Astrocyte of the spinal cord (primary cell): ENCODE measurements at regions not wholly inside any gene's neighbourhood (a gene's known extent, or its start where the extent isn't known, plus 50 kb on each side); places are given as distances from the start of the nearest gene placed in this dataset.

Experiments
- DNase-seq: peaks from one replicate; pipeline ENCODE4 v3.0.0; 2011; ENCODE audit warnings: low read depth, low spot score
- H3K4me3 ChIP-seq: 2 replicates; pipeline ENCODE4 v1.5.1; 2011; ENCODE audit warnings: low read depth, mild to moderate bottlenecking, low read length, moderate library complexity
- in situ Hi-C: cut with HindIII; loops from 2 replicates; pipeline ENCODE4 v1.10.0; 2017; ENCODE audit warnings: low sequenced_read_pairs
- TF ChIP-seq, protein P1 (sequence below): IDR thresholded peaks from 2 replicates; pipeline ENCODE4 v1.5.1; 2012; ENCODE audit warnings: low read depth, mild to moderate bottlenecking, low read length, inconsistent platforms

DNA sequence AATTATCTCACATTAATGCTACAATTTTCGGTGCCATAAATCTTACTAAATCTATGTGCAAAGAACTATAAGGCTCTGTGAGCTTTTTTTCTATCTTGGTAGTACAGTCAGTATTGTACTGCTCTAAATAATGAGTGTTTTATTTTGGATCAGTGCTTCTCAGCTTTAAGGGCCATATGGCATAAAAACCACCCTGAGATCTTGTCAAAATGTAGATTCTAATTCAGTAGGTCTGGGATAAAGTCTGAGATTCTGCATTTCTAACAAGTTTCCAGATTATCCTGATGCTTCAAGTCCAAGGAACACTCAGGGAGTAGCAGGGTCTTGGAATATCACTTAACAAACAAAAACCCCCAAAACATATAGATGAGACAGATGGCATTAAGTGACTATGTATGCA lies 486.5 kb downstream of the GRXCR1 start:
- no peak for DNase-seq
- no peak overlapping the region for H3K4me3 ChIP-seq
- TF ChIP-seq, protein P1, sequence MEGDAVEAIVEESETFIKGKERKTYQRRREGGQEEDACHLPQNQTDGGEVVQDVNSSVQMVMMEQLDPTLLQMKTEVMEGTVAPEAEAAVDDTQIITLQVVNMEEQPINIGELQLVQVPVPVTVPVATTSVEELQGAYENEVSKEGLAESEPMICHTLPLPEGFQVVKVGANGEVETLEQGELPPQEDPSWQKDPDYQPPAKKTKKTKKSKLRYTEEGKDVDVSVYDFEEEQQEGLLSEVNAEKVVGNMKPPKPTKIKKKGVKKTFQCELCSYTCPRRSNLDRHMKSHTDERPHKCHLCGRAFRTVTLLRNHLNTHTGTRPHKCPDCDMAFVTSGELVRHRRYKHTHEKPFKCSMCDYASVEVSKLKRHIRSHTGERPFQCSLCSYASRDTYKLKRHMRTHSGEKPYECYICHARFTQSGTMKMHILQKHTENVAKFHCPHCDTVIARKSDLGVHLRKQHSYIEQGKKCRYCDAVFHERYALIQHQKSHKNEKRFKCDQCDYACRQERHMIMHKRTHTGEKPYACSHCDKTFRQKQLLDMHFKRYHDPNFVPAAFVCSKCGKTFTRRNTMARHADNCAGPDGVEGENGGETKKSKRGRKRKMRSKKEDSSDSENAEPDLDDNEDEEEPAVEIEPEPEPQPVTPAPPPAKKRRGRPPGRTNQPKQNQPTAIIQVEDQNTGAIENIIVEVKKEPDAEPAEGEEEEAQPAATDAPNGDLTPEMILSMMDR: no peak
- in situ Hi-C loops: no loop called here

DNA sequence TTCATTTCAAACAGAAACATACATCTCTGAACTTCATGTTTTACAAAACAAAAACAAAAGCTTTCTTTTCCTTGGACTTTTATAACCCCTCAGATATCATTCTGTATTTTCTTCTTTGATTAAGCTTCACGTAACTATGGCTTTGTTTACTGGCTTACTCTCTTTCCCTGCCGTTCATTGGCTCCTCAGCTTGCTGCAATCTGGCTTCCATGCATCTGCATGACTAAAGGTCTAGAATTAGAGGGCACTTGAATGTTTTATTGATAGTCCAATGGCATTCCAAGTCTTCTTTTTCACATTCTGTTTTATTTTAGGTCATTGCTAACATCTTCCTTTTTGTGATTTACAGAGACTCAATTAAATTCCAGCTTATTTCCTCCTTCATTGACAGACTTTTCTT lies 487.6 kb downstream of the GRXCR1 start:
- DNase-seq: no peak
- TF ChIP-seq, protein P1: no peak
- in situ Hi-C loops: no loop called here
- no peak overlapping the region for H3K4me3 ChIP-seq

DNA sequence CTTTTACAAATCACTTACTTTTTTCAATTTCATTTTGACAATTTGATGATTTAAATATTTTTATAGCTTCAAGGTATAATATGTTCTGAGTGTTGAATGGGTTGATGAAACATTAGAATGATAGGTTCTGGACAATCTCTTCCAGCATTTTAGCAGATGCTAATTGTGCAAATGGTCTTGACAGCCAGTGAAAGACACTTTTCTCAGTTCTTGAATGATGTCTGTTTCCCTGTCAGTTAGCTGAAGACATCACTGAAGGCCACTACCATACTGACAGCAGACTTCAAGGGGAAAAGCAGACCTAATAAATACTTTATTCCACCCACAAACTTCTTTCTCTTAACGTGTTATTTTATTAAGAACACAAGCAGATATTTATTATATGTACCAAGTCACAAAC lies 498.6 kb downstream of the GRXCR1 start:
- H3K4me3 ChIP-seq: no peak overlapping the region
- in situ Hi-C loops: no loop called here
- TF ChIP-seq, protein P1: no peak
- no peak for DNase-seq

DNA sequence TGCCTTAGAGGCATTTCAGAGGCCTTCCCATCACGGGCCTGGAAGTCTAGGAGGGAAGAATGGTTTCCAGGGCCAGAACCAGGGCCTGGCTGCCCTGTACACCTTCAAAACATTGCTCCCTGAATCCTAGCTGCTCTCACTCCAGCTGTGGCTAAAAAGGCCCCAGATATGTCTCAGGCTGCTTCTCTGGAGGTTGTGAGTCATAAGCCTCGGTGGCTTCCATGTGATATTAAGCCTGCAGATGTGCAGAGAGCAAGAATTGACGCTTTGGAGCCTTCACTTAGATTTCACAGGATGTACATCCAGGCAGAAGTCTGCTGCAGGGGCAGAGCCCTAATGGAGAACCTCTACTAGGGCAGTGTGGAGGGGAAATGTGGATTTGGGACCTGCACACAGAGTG lies 502.5 kb downstream of the GRXCR1 start:
- no peak overlapping the region for H3K4me3 ChIP-seq
- in situ Hi-C loops: no loop called here
- TF ChIP-seq, protein P1: no peak
- peak; percentile 31 for DNase-seq

DNA sequence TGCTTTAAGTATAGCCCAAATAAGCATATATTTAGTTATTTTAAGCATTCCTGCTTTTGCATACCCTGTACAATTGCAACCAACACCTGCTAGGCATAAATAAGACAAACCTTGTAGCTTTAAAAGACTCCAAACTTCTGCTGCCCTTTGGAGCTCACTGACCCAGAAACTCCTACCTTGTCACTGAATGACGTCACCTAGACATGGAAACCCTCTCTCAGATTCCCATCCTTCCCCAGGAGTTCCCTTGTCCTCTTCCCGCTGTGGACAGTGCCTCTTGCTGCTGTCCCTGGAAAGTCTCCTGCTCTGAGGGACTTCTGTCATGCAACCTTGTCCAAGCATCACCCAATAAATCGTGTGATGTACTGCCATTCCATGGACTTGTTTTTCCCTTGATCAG lies 507.2 kb downstream of the GRXCR1 start:
- in situ Hi-C loops: no loop called here
- H3K4me3 ChIP-seq: no peak overlapping the region
- TF ChIP-seq, protein P1: no peak
- DNase-seq: no peak

DNA sequence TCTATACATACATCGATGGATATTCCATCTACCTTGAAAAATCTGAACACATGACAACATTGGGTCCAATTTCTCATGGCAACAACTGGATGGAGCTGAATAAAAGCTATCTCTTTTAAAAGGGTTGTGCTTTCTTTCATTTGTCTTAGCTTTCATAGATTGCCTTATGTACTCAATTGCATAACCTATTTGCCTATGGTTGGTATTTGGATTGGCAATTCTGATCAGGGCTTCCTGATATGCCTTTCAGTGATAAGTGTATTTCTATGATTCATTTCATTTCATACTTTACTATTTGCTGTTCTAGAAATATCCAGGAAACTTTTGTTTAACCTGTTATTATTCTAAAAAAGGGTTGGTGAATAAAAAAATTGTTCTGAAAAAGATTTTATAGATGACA lies 509.9 kb downstream of the GRXCR1 start:
- no peak for DNase-seq
- in situ Hi-C loops: no loop called here
- TF ChIP-seq, protein P1: no peak

DNA sequence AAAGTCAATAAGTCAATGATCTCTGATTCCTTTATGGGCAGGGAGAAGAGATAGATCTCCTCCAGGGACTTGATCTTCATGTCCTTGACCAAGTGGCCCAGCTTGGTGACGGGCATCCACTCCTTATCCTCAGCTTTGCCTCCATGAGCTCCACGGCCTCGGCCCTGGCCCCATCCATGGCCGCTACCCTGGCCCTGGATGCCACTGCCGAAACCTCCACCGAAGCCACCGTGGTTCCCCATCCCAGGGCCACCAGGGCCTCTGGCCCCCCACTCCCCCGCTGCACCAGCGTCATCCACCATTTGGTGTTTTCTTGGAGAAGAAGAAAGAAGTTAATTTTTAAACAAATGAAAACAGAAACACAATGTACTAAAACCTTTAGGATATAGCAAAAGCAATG lies 518.1 kb downstream of the GRXCR1 start:
- no peak overlapping the region for H3K4me3 ChIP-seq
- DNase-seq: no peak
- TF ChIP-seq, protein P1: no peak
- in situ Hi-C loops: no loop called here

More for the DNA sequence above, 509.9 kb downstream of the GRXCR1 start:
- no peak overlapping the region for H3K4me3 ChIP-seq
